H9 (cell line): ENCODE measurements at regions not wholly inside any gene's neighbourhood (a gene's known extent, or its start where the extent isn't known, plus 50 kb on each side); places are given as distances from the start of the nearest gene placed in this dataset.

Experiments used
- DNase-seq: peaks from one replicate; pipeline ENCODE4 v3.0.0-alpha.2; 2017
- H2AFZ ChIP-seq: one replicate; pipeline ENCODE4 v1.6.1; 2013; ENCODE audit warnings: mild to moderate bottlenecking, low read length, control low read depth, moderate library complexity
- H2AK5ac ChIP-seq: 2 replicates; pipeline ENCODE4 v1.6.1; 2013; ENCODE audit warnings: low read length, control low read depth, mixed read lengths; ENCODE audit not compliant: insufficient read length
- H2BK120ac ChIP-seq: one replicate; pipeline ENCODE4 v1.6.1; 2013; ENCODE audit warnings: low read depth, mild to moderate bottlenecking, low read length, control low read depth, inconsistent platforms; ENCODE audit not compliant: poor library complexity, severe bottlenecking
- H2BK12ac ChIP-seq: 2 replicates; pipeline ENCODE4 v1.6.1; 2013; ENCODE audit warnings: low read length, control low read depth, mixed read lengths, low read depth; ENCODE audit not compliant: insufficient read length
- H2BK15ac ChIP-seq: 2 replicates; pipeline ENCODE4 v1.6.1; 2013; ENCODE audit warnings: low read depth, low read length, control low read depth
- H2BK20ac ChIP-seq: one replicate; pipeline ENCODE4 v1.6.1; 2013; ENCODE audit warnings: low read depth, mild to moderate bottlenecking, low read length, control low read depth, inconsistent platforms; ENCODE audit not compliant: poor library complexity, severe bottlenecking
- H2BK5ac ChIP-seq: 2 replicates; pipeline ENCODE4 v1.6.1; 2013; ENCODE audit warnings: low read length, control low read depth, mixed read lengths; ENCODE audit not compliant: insufficient read length
- H3K14ac ChIP-seq: 2 replicates; pipeline ENCODE4 v1.6.1; 2013; ENCODE audit warnings: low read length, control low read depth; ENCODE audit not compliant: insufficient read depth
- H3K18ac ChIP-seq: 2 replicates; pipeline ENCODE4 v1.6.1; 2013; ENCODE audit warnings: low read depth, mild to moderate bottlenecking, mixed read lengths, low read length, control low read depth; ENCODE audit not compliant: insufficient read length
- H3K23ac ChIP-seq: 2 replicates; pipeline ENCODE4 v1.6.1; 2013; ENCODE audit warnings: low read length, control low read depth, mixed read lengths, low read depth; ENCODE audit not compliant: insufficient read length
- H3K23me2 ChIP-seq: 2 replicates; pipeline ENCODE4 v1.6.1; 2013; ENCODE audit warnings: low read depth, mild to moderate bottlenecking, mixed read lengths, low read length, control low read depth; ENCODE audit not compliant: insufficient read length, poor library complexity, severe bottlenecking
- H3K27ac ChIP-seq: 2 replicates; pipeline ENCODE4 v1.5.1; 2013; ENCODE audit warnings: low read length, control low read depth, mixed read lengths, low read depth; ENCODE audit not compliant: insufficient read length
- H3K27me3 ChIP-seq: 2 replicates; pipeline ENCODE4 v1.6.1; 2013; ENCODE audit warnings: low read length, control low read depth, inconsistent platforms; ENCODE audit not compliant: insufficient read depth
- H3K4ac ChIP-seq: 2 replicates; pipeline ENCODE4 v1.6.1; 2013; ENCODE audit warnings: low read depth, mild to moderate bottlenecking, control low read depth, inconsistent platforms, low read length, moderate library complexity
- H3K4me1 ChIP-seq: 2 replicates; pipeline ENCODE4 v1.6.1; 2013; ENCODE audit warnings: low read length, control low read depth, inconsistent platforms; ENCODE audit not compliant: insufficient read depth
- H3K4me2 ChIP-seq: 2 replicates; pipeline ENCODE4 v1.6.1; 2013; ENCODE audit warnings: low read length, control low read depth, mixed read lengths; ENCODE audit not compliant: insufficient read length, insufficient read depth
- H3K56ac ChIP-seq: 2 replicates; pipeline ENCODE4 v1.6.1; 2013; ENCODE audit warnings: low read depth, mild to moderate bottlenecking, mixed read lengths, low read length, control low read depth; ENCODE audit not compliant: insufficient read length
- H3K79me1 ChIP-seq: 2 replicates; pipeline ENCODE4 v1.6.1; 2013; ENCODE audit warnings: low read depth, mild to moderate bottlenecking, moderate library complexity, low read length, control low read depth, inconsistent platforms; ENCODE audit not compliant: insufficient read depth, poor library complexity, severe bottlenecking
- H3K79me2 ChIP-seq: 2 replicates; pipeline ENCODE4 v1.6.1; 2013; ENCODE audit warnings: low read length, control low read depth, inconsistent platforms; ENCODE audit not compliant: insufficient read depth
- H3K9ac ChIP-seq: 2 replicates; pipeline ENCODE4 v1.6.1; 2013; ENCODE audit warnings: low read length, control low read depth, mixed read lengths; ENCODE audit not compliant: insufficient read length; ENCODE audit errors: extremely low read depth
- H3K9me3 ChIP-seq: one replicate; pipeline ENCODE4 v1.6.1; 2013; ENCODE audit warnings: low read depth, low read length, inconsistent platforms; ENCODE audit not compliant: control insufficient read depth
- H3T11ph ChIP-seq: one replicate; pipeline ENCODE4 v1.6.1; 2013; ENCODE audit warnings: mild to moderate bottlenecking, low read length, control low read depth, inconsistent platforms
- H4K20me1 ChIP-seq: one replicate; pipeline ENCODE4 v1.6.1; 2013; ENCODE audit not compliant: control insufficient read depth, insufficient read length, insufficient read depth
- H4K5ac ChIP-seq: 2 replicates; pipeline ENCODE4 v1.6.1; 2013; ENCODE audit warnings: low read depth, mild to moderate bottlenecking, mixed read lengths, low read length, control low read depth; ENCODE audit not compliant: insufficient read length
- H4K8ac ChIP-seq: replicated peaks from 2 replicates; pipeline ENCODE4 v1.6.1; 2013; ENCODE audit warnings: low read length, control low read depth, mixed read lengths, low read depth; ENCODE audit not compliant: insufficient read length
- H4K91ac ChIP-seq: 2 replicates; pipeline ENCODE4 v1.6.1; 2013; ENCODE audit warnings: low read depth, mild to moderate bottlenecking, moderate library complexity, mixed read lengths, low read length, control low read depth; ENCODE audit not compliant: insufficient read length
- H3K27ac Mint-ChIP-seq, 3 experiments: 2 replicates in 2 of 3; 3 replicates in 1 of 3; pipeline ENCODE4 v1.8.0; 2020 to 2021; ENCODE audit warnings: mixed read lengths in 3 of 3, mild to moderate bottlenecking in 1 of 3, moderate library complexity in 1 of 3
- H3K27me3 Mint-ChIP-seq: 2 replicates; pipeline ENCODE4 v1.8.0; 2021; ENCODE audit warnings: low read depth, mild to moderate bottlenecking, moderate library complexity, mixed read lengths
- H3K36me3 Mint-ChIP-seq, 3 experiments: 2 replicates in 2 of 3; 3 replicates in 1 of 3; pipeline ENCODE4 v1.8.0; 2020 to 2021; ENCODE audit warnings: low read depth in 3 of 3, mixed read lengths in 3 of 3; ENCODE audit not compliant: insufficient read depth in 1 of 3
- H3K4me1 Mint-ChIP-seq, 2 experiments: 2 replicates each; pipeline ENCODE4 v1.8.0; 2020; ENCODE audit warnings: mixed read lengths in 2 of 2
- H3K4me3 Mint-ChIP-seq, 2 experiments: 2 replicates in 1 of 2; 3 replicates in 1 of 2; pipeline ENCODE4 v1.8.0; 2020 to 2021; ENCODE audit warnings: mild to moderate bottlenecking in 2 of 2, mixed read lengths in 2 of 2, moderate library complexity in 1 of 2
- H3K9me3 Mint-ChIP-seq, 2 experiments: 2 replicates in 1 of 2; 3 replicates in 1 of 2; pipeline ENCODE4 v1.8.0; 2020; ENCODE audit warnings: mild to moderate bottlenecking in 2 of 2, mixed read lengths in 2 of 2, moderate library complexity in 1 of 2
- WGBS: extraction: QIAGEN DNeasy Blood & Tissue Kit; methylation state at CpG from one replicate; pipeline ENCODE4 v1.1.7; 2013; ENCODE audit warnings: missing lambda C conversion rate, low lambda C conversion rate, mixed read lengths; ENCODE audit not compliant: insufficient read length; ENCODE audit errors: extremely low coverage; 5-methylcytosine and 5-hydroxymethylcytosine counted together
- TF ChIP-seq, protein P1 (sequence below): fragments of 200-600 bp; sonication (generic); conservative IDR thresholded peaks from 3 replicates; pipeline ENCODE4 v1.8.0; 2021; ENCODE audit warnings: antibody characterized with exemption, mild to moderate bottlenecking

- Histone ChIP-seq H3K4me2 (no peak overlapping the region), H2BK12ac (no peak overlapping the region), H3K27me3 (no peaks in the 10 kb centered on the region), H3K14ac (no peak overlapping the region), H4K20me1 (no peaks in the 10 kb centered on the region), H2AK5ac (no peak overlapping the region), H3K79me2 (no peaks in the 10 kb centered on the region), H3K4me1 (no peaks in the 10 kb centered on the region), H2BK5ac (no peak overlapping the region), H3K79me1 (no peaks in the 10 kb centered on the region), H4K5ac (no peak overlapping the region), H3K56ac (no peak overlapping the region), H3T11ph (no peak overlapping the region), H2AFZ (no peak overlapping the region), H3K27ac (no peak overlapping the region), H3K9ac (no peak overlapping the region), H2BK20ac (no peak overlapping the region), H3K9me3 (no peaks in the 10 kb centered on the region), H3K18ac (no peak overlapping the region), H3K23ac (no peak overlapping the region), H2BK120ac (no peak overlapping the region), H3K4ac (no peak overlapping the region), H2BK15ac (no peak overlapping the region), H4K8ac (no peak overlapping the region), H3K23me2 (no peaks in the 10 kb centered on the region), H4K91ac (no peak overlapping the region)
- H3K36me3 Mint-ChIP-seq: peaks cover 0 to 9% (median 3%) of the 10 kb centered on the region in 3 experiments; a peak in 3 of 7 replicates
- no CpG with 5 or more reads among the region's 9 CpGs for WGBS
- TF ChIP-seq, protein P1, sequence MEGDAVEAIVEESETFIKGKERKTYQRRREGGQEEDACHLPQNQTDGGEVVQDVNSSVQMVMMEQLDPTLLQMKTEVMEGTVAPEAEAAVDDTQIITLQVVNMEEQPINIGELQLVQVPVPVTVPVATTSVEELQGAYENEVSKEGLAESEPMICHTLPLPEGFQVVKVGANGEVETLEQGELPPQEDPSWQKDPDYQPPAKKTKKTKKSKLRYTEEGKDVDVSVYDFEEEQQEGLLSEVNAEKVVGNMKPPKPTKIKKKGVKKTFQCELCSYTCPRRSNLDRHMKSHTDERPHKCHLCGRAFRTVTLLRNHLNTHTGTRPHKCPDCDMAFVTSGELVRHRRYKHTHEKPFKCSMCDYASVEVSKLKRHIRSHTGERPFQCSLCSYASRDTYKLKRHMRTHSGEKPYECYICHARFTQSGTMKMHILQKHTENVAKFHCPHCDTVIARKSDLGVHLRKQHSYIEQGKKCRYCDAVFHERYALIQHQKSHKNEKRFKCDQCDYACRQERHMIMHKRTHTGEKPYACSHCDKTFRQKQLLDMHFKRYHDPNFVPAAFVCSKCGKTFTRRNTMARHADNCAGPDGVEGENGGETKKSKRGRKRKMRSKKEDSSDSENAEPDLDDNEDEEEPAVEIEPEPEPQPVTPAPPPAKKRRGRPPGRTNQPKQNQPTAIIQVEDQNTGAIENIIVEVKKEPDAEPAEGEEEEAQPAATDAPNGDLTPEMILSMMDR: no peak
- no peak overlapping the region for H3K4me3 Mint-ChIP-seq
- 0 out of 4 replicates have a peak, but pooled peaks cover 5 to 6% of the 10 kb centered on the region in 2 experiments for H3K4me1 Mint-ChIP-seq
- peaks cover 2% of the 10 kb centered on the region for H3K27me3 Mint-ChIP-seq
- no peak overlapping the region for H3K27ac Mint-ChIP-seq
- peaks cover 7 to 11% of the 10 kb centered on the region in 2 experiments; a peak in 4 of 5 replicates for H3K9me3 Mint-ChIP-seq
- DNase-seq: no peak
These were observed 118.1 kb upstream of the PRDM1 start for GRCh38 chr6:105967917-105968602.
